ENCODE measurements at regions not wholly inside any gene's neighbourhood (a gene's known extent, or its start where the extent isn't known, plus 50 kb on each side); places are given as distances from the start of the nearest gene placed in this dataset.

- H3K4me1 Mint-ChIP-seq = no peaks in the 10 kb centered on the region
- WGBS (ENCODE audit: insufficient coverage) = no CpG with 5 or more reads among the region's 4 CpGs
- Histone ChIP-seq H4K20me1 (ENCODE audit: control insufficient read depth, insufficient read depth, low read length, poor library complexity, severe bottlenecking) (no peaks in the 10 kb centered on the region), H3K79me2 (ENCODE audit: control insufficient read depth, insufficient read depth, low read length) (no peaks in the 10 kb centered on the region), H3K4me3 (ENCODE audit: control extremely low read depth in 1 of 5, extremely low read depth in 1 of 5, insufficient read depth in 1 of 5, low read depth in 2 of 5, low read length in 4 of 5) (no peak overlapping the region), H3K4me2 (replicated peaks; ENCODE audit: low read depth, low read length, poor library complexity, severe bottlenecking) (no peak overlapping the region), H2AFZ (ENCODE audit: insufficient read depth, low read depth, low read length, poor library complexity, severe bottlenecking) (no peak overlapping the region), H3K4me1 (ENCODE audit: control insufficient read depth in 2 of 2, insufficient read depth in 2 of 2, low read length in 2 of 2) (no peaks in the 10 kb centered on the region), H3K27me3 (replicated peaks in 1 of 4; ENCODE audit: control extremely low read depth in 1 of 4, control insufficient read depth in 3 of 4, insufficient read depth in 4 of 4, low read length in 3 of 4) (no peaks in the 10 kb centered on the region), H3K27ac (ENCODE audit: low read length in 2 of 2) (no peak overlapping the region), H3K9me3 (ENCODE audit: control extremely low read depth in 1 of 3, control insufficient read depth in 2 of 3, insufficient read depth in 1 of 3, low read length in 2 of 3) (peaks cover 0 to 3% (median 0%) of the 10 kb centered on the region in 3 donors), H3K36me3 (replicated peaks in 1 of 2; ENCODE audit: control extremely low read depth in 1 of 2, control insufficient read depth in 1 of 2, extremely low read depth in 1 of 2, insufficient read depth in 2 of 2, low read length in 1 of 2) (no peaks in the 10 kb centered on the region), H3K9ac (ENCODE audit: low read length) (no peak overlapping the region)
- no peak overlapping the region for H3K27ac Mint-ChIP-seq
- ATAC-seq (ENCODE audit: low read depth) (no peak), DNase-seq (no peak)
- CTCF ChIA-PET = no interaction called here
- TF ChIP-seq CTCF (IDR thresholded peaks at IDR 0.05) (no peak), EZH2 (IDR thresholded peaks at IDR 0.05; ENCODE audit: borderline replicate concordance, insufficient read depth, low read depth, low read length, poor library complexity, severe bottlenecking) (no peak)
- intact Hi-C loops (cut with micrococcal nuclease) = no loop called here
- POLR2A ChIA-PET = no interaction called here
- H3K4me3 Mint-ChIP-seq = no peak overlapping the region
- peaks cover 3% of the 10 kb centered on the region for H3K9me3 Mint-ChIP-seq (ENCODE audit: insufficient read depth)
- H3K27me3 Mint-ChIP-seq = no peaks in the 10 kb centered on the region
Measured at GRCh38 chr4:30456716-30457115, 263.5 kb upstream of the PCDH7 start.

GRCh38 chr4:30460818-30461217 is 259.4 kb upstream of the PCDH7 start:
- ChIA-PET CTCF (no interaction called here), POLR2A (no interaction called here)
- Mint-ChIP-seq H3K27ac (no peak overlapping the region), H3K4me1 (no peaks in the 10 kb centered on the region), H3K9me3 (ENCODE audit: insufficient read depth) (peaks cover 7% of the 10 kb centered on the region), H3K27me3 (no peaks in the 10 kb centered on the region), H3K4me3 (no peak overlapping the region)
- H3K4me1 ChIP-seq (ENCODE audit: control insufficient read depth in 2 of 2, insufficient read depth in 2 of 2, low read length in 2 of 2) = no peaks in the 10 kb centered on the region
- DNase-seq = no peak
- 64% methylated on average over 1 of the region's 3 CpGs for WGBS (ENCODE audit: insufficient coverage)
- no peak overlapping the region for H3K9ac ChIP-seq (ENCODE audit: low read length)
- H3K4me3 ChIP-seq (ENCODE audit: control extremely low read depth in 1 of 5, extremely low read depth in 1 of 5, insufficient read depth in 1 of 5, low read depth in 2 of 5, low read length in 4 of 5) = no peak overlapping the region
- ATAC-seq (ENCODE audit: low read depth) = no peak
- no peak overlapping the region for H3K27ac ChIP-seq (ENCODE audit: low read length in 2 of 2)
- no peaks in the 10 kb centered on the region for H3K36me3 ChIP-seq (replicated peaks in 1 of 2; ENCODE audit: control extremely low read depth in 1 of 2, control insufficient read depth in 1 of 2, extremely low read depth in 1 of 2, insufficient read depth in 2 of 2, low read length in 1 of 2)
- intact Hi-C loops (cut with micrococcal nuclease) = no loop called here
- no peaks in the 10 kb centered on the region for H3K27me3 ChIP-seq (replicated peaks in 1 of 4; ENCODE audit: control extremely low read depth in 1 of 4, control insufficient read depth in 3 of 4, insufficient read depth in 4 of 4, low read length in 3 of 4)
- H3K9me3 ChIP-seq (ENCODE audit: control extremely low read depth in 1 of 3, control insufficient read depth in 2 of 3, insufficient read depth in 1 of 3, low read length in 2 of 3) = peaks cover 0 to 2% (median 0%) of the 10 kb centered on the region in 3 donors
- no peaks in the 10 kb centered on the region for H3K79me2 ChIP-seq (ENCODE audit: control insufficient read depth, insufficient read depth, low read length)
- H3K4me2 ChIP-seq (replicated peaks; ENCODE audit: low read depth, low read length, poor library complexity, severe bottlenecking) = no peak overlapping the region
- H4K20me1 ChIP-seq (ENCODE audit: control insufficient read depth, insufficient read depth, low read length, poor library complexity, severe bottlenecking) = no peaks in the 10 kb centered on the region
- TF ChIP-seq EZH2 (IDR thresholded peaks at IDR 0.05; ENCODE audit: borderline replicate concordance, insufficient read depth, low read depth, low read length, poor library complexity, severe bottlenecking) = no peak
- TF ChIP-seq CTCF (IDR thresholded peaks at IDR 0.05) = no peak
- H2AFZ ChIP-seq (ENCODE audit: insufficient read depth, low read depth, low read length, poor library complexity, severe bottlenecking) = no peak overlapping the region

Measured in B cell (primary cell).